ENCODE measurements at regions not wholly inside any gene's neighbourhood (a gene's known extent, or its start where the extent isn't known, plus 50 kb on each side); places are given as distances from the start of the nearest gene placed in this dataset.

DNA sequence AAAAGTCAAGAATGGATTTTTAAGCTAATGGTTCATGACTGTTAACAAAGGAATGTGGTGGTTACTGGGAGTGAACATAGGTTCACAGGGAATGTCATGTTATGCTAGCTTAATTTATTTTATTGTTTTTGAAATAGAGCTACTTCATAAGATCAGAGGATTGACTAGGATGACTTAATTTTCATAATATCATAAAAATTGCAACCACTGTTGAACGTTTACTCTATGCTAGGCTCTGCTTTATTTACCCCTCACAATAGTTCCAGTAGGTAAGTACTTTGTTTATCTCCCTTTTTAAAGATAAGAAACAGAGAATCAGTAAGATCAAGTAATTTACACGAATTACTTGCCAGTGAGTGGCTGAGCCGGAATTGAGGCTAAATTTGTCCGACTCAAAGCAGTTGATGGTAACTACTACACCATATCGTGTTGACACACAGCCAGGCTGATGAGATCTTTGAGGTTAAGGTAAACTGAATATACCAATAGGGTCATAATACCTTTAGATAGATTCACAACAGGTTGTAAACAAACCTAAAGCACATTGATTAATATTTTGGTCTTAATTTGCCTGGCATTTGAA lies 194.6 kb upstream of the CITED2 start:
- TF ChIP-seq, protein P1, sequence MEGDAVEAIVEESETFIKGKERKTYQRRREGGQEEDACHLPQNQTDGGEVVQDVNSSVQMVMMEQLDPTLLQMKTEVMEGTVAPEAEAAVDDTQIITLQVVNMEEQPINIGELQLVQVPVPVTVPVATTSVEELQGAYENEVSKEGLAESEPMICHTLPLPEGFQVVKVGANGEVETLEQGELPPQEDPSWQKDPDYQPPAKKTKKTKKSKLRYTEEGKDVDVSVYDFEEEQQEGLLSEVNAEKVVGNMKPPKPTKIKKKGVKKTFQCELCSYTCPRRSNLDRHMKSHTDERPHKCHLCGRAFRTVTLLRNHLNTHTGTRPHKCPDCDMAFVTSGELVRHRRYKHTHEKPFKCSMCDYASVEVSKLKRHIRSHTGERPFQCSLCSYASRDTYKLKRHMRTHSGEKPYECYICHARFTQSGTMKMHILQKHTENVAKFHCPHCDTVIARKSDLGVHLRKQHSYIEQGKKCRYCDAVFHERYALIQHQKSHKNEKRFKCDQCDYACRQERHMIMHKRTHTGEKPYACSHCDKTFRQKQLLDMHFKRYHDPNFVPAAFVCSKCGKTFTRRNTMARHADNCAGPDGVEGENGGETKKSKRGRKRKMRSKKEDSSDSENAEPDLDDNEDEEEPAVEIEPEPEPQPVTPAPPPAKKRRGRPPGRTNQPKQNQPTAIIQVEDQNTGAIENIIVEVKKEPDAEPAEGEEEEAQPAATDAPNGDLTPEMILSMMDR (IDR thresholded peaks at IDR 0.05), result no peak
- no peak for TF ChIP-seq POLR2A (IDR thresholded peaks at IDR 0.05)
